WTC11 (cell line): ENCODE measurements at regions not wholly inside any gene's neighbourhood (a gene's known extent, or its start where the extent isn't known, plus 50 kb on each side); places are given as distances from the start of the nearest gene placed in this dataset.

ENCODE experiments used
- ATAC-seq: fragments of 200-7000 bp; cut with Tn5 transposase; 2 replicates; pipeline ENCODE4 v1.10.0; 2021; ENCODE audit warnings: mild to moderate bottlenecking, moderate library complexity
- CTCF ChIA-PET: fragments of 300-600 bp; sonication (Branson Sonifier 250); formaldehyde crosslinking; loops from one replicate; lab custom pipeline; 2021; ENCODE audit warnings: antibody characterized with exemption; lab: Charles Lee
- POLR2A ChIA-PET: fragments of 350-600 bp; sonication (Branson Sonifier 250); formaldehyde crosslinking; loops from one replicate; lab custom pipeline; 2021; ENCODE audit warnings: antibody characterized with exemption; lab: Charles Lee
- DNase-seq: peaks from one replicate; pipeline ENCODE4 v3.0.0; 2021; ENCODE audit warnings: low spot score
- H3K27ac Mint-ChIP-seq: 2 replicates; pipeline ENCODE4 v1.8.0; 2021; ENCODE audit warnings: mixed read lengths
- H3K27me3 Mint-ChIP-seq: 2 replicates; pipeline ENCODE4 v1.8.0; 2021; ENCODE audit warnings: low read depth, mild to moderate bottlenecking, moderate library complexity, mixed read lengths
- H3K36me3 Mint-ChIP-seq: 2 replicates; pipeline ENCODE4 v1.8.0; 2021; ENCODE audit warnings: mixed read lengths
- H3K4me1 Mint-ChIP-seq: 2 replicates; pipeline ENCODE4 v1.8.0; 2022; ENCODE audit warnings: mixed read lengths
- H3K4me3 Mint-ChIP-seq: 2 replicates; pipeline ENCODE4 v1.8.0; 2021; ENCODE audit warnings: mild to moderate bottlenecking, moderate library complexity, mixed read lengths
- H3K9me3 Mint-ChIP-seq: 2 replicates; pipeline ENCODE4 v1.8.0; 2021; ENCODE audit warnings: mixed read lengths
- ATF3 ChIP-seq: sonication (generic); formaldehyde crosslinking; conservative IDR thresholded peaks from 2 replicates; pipeline ENCODE4 v1.8.1; 2022; ENCODE audit warnings: mild to moderate bottlenecking, missing genetic modification reagents
- CDX4 ChIP-seq: fragments of 250-450 bp; sonication (Bioruptor Pico); IDR thresholded peaks from 2 replicates; pipeline ENCODE4 v1.9.0; 2021; ENCODE audit warnings: moderate library complexity, mild to moderate bottlenecking, inconsistent platforms, borderline replicate concordance
- CREB1 ChIP-seq: sonication (generic); formaldehyde crosslinking; IDR thresholded peaks from 2 replicates; pipeline ENCODE4 v1.8.0; 2023; ENCODE audit warnings: mild to moderate bottlenecking, missing genetic modification reagents
- CREM ChIP-seq: sonication (generic); formaldehyde crosslinking; IDR thresholded peaks from 2 replicates; pipeline ENCODE4 v1.8.1; 2022; ENCODE audit warnings: mild to moderate bottlenecking, missing genetic modification reagents, moderate library complexity
- ELF4 ChIP-seq: sonication (generic); formaldehyde crosslinking; IDR thresholded peaks from 2 replicates; pipeline ENCODE4 v1.8.1; 2022; ENCODE audit warnings: low read depth, mild to moderate bottlenecking, moderate library complexity, missing genetic modification reagents
- ETV6 ChIP-seq: sonication (generic); formaldehyde crosslinking; IDR thresholded peaks from 2 replicates; pipeline ENCODE4 v1.8.1; 2022; ENCODE audit warnings: mild to moderate bottlenecking, missing genetic modification reagents
- FOXP4 ChIP-seq: sonication (generic); formaldehyde crosslinking; IDR thresholded peaks from 2 replicates; pipeline ENCODE4 v1.8.0; 2022; ENCODE audit warnings: mild to moderate bottlenecking, missing genetic modification reagents
- IRF1 ChIP-seq: sonication (generic); formaldehyde crosslinking; IDR thresholded peaks from 2 replicates; pipeline ENCODE4 v1.8.0; 2023; ENCODE audit warnings: missing genetic modification reagents
- NFATC4 ChIP-seq: fragments of 250-450 bp; sonication (Bioruptor Pico); IDR thresholded peaks from 2 replicates; pipeline ENCODE4 v1.9.0; 2021; ENCODE audit warnings: mild to moderate bottlenecking
- NR3C1 ChIP-seq: sonication (generic); formaldehyde crosslinking; conservative IDR thresholded peaks from 2 replicates; pipeline ENCODE4 v1.8.1; 2023; ENCODE audit warnings: low read depth, mild to moderate bottlenecking, missing genetic modification reagents
- OVOL2 ChIP-seq: fragments of 250-450 bp; sonication (Bioruptor Pico); IDR thresholded peaks from 2 replicates; pipeline ENCODE4 v1.9.0; 2021; ENCODE audit warnings: mild to moderate bottlenecking, borderline replicate concordance
- PRRX2 ChIP-seq: fragments of 250-450 bp; sonication (Bioruptor Pico); IDR thresholded peaks from 2 replicates; pipeline ENCODE4 v1.8.0; 2021; ENCODE audit warnings: mild to moderate bottlenecking
- RELA ChIP-seq: sonication (generic); formaldehyde crosslinking; IDR thresholded peaks from 2 replicates; pipeline ENCODE4 v1.8.1; 2022; ENCODE audit warnings: missing genetic modification reagents, mild to moderate bottlenecking, borderline replicate concordance
- SMAD3 ChIP-seq: sonication (generic); formaldehyde crosslinking; IDR thresholded peaks from 2 replicates; pipeline ENCODE4 v1.8.0; 2022; ENCODE audit warnings: missing genetic modification reagents, mild to moderate bottlenecking, borderline replicate concordance
- SP1 ChIP-seq: sonication (generic); formaldehyde crosslinking; conservative IDR thresholded peaks from 2 replicates; pipeline ENCODE4 v1.8.1; 2022; ENCODE audit warnings: missing genetic modification reagents
- STAT6 ChIP-seq: sonication (generic); formaldehyde crosslinking; conservative IDR thresholded peaks from 2 replicates; pipeline ENCODE4 v1.8.1; 2023; ENCODE audit warnings: mild to moderate bottlenecking, low read depth, missing genetic modification reagents, moderate library complexity
- TP53 ChIP-seq: sonication (generic); formaldehyde crosslinking; IDR thresholded peaks from 2 replicates; pipeline ENCODE4 v1.8.1; 2023; ENCODE audit warnings: mild to moderate bottlenecking, missing genetic modification reagents
- ZBTB43 ChIP-seq: sonication (generic); formaldehyde crosslinking; IDR thresholded peaks from 2 replicates; pipeline ENCODE4 v1.8.1; 2023; ENCODE audit warnings: mild to moderate bottlenecking, missing genetic modification reagents
- ZMAT4 ChIP-seq: fragments of 250-450 bp; sonication (Bioruptor Pico); IDR thresholded peaks from 2 replicates; pipeline ENCODE4 v1.9.0; 2021; ENCODE audit warnings: mild to moderate bottlenecking
- ZNF263 ChIP-seq: sonication (generic); formaldehyde crosslinking; IDR thresholded peaks from 2 replicates; pipeline ENCODE4 v1.8.1; 2022; ENCODE audit warnings: low read depth, mild to moderate bottlenecking, moderate library complexity, missing genetic modification reagents

- H3K4me1 Mint-ChIP-seq, result peaks cover 16% of the 10 kb centered on the region
- DNase-seq (no peak), ATAC-seq (no peak)
- TF ChIP-seq ZNF263, result no peak
- no peak for TF ChIP-seq STAT6 (CRISPR knock-in tag)
- no peak for TF ChIP-seq RELA (CRISPR knock-in tag)
- no peak for TF ChIP-seq ATF3 (CRISPR knock-in tag)
- TF ChIP-seq ELF4, result no peak
- no peak for TF ChIP-seq FOXP4 (CRISPR knock-in tag)
- no peak for TF ChIP-seq IRF1 (CRISPR knock-in tag)
- TF ChIP-seq NFATC4 (CRISPR knock-in tag), result no peak
- TF ChIP-seq ZMAT4 (CRISPR knock-in tag), result no peak
- no peak for TF ChIP-seq SMAD3 (CRISPR knock-in tag)
- TF ChIP-seq ETV6 (CRISPR knock-in tag), result no peak
- no peak for TF ChIP-seq CREM (CRISPR knock-in tag)
- TF ChIP-seq TP53, result no peak
- no peak for TF ChIP-seq ZBTB43 (CRISPR knock-in tag)
- TF ChIP-seq OVOL2 (CRISPR knock-in tag), result no peak
- TF ChIP-seq NR3C1, result no peak
- TF ChIP-seq SP1, result no peak
- TF ChIP-seq CDX4 (CRISPR knock-in tag), result no peak
- no peak for TF ChIP-seq CREB1 (CRISPR knock-in tag)
- TF ChIP-seq PRRX2 (CRISPR knock-in tag), result no peak
- H3K27me3 Mint-ChIP-seq, result no peaks in the 10 kb centered on the region; the same call in 1 of the 2 replicates
- peaks cover 17% of the 10 kb centered on the region for H3K36me3 Mint-ChIP-seq
- POLR2A ChIA-PET, result no interaction called here
- peaks cover 43% of the 10 kb centered on the region for H3K9me3 Mint-ChIP-seq
- no peak overlapping the region for H3K4me3 Mint-ChIP-seq
- CTCF ChIA-PET, result no interaction called here
- no peak overlapping the region for H3K27ac Mint-ChIP-seq
Measured at GRCh38 chr6:169130113-169130512, 123.5 kb downstream of the THBS2 start.
